GM10248 (cell line): ENCODE measurements at regions not wholly inside any gene's neighbourhood (a gene's known extent, or its start where the extent isn't known, plus 50 kb on each side); places are given as distances from the start of the nearest gene placed in this dataset.

Source experiments
- CTCF ChIA-PET: fragments of 300-600 bp; sonication (Branson Sonifier 250); formaldehyde crosslinking; extraction: SDS; loops from one replicate; lab custom pipeline; 2021; ENCODE audit warnings: antibody characterized with exemption; lab: Yijun Ruan, JAX
- POLR2A ChIA-PET: fragments of 350-650 bp; sonication (Branson Sonifier 250); formaldehyde crosslinking; extraction: SDS; loops from one replicate; lab custom pipeline; 2020; ENCODE audit warnings: antibody characterized with exemption; lab: Yijun Ruan, JAX
- DNase-seq: peaks from one replicate; pipeline ENCODE4 v3.0.0; 2012; ENCODE audit errors: extremely low spot score
- TF ChIP-seq, protein P1 (sequence below): IDR thresholded peaks from 2 replicates; pipeline ENCODE4 v1.5.1; 2012; ENCODE audit warnings: mild to moderate bottlenecking, low read depth; ENCODE audit errors: extremely low read depth, missing control alignments, control extremely low read depth

DNA sequence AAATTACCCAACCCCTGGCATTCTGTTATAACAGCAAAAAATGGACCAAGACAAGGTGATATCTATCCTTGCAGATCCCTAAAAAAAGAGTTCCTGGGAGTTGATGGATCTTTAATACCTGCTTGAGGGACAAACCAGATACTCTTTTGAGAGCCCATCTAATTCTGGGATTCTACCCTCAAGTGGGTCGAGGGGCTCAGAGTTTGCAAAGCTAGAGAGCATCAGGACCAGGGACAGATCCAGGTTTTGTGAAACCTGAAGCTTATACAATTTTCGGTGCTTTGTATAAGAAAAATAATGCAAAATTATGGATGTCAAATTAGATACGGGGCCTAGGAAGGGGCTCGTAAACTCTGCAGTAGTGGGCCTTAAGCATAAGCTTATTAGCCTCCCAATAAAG lies 130.5 kb upstream of the CRHR1 start:
- POLR2A ChIA-PET: no interaction called here
- CTCF ChIA-PET: interaction anchor here (1.4 kb wide), 1 partner anchor 13 kb away, joined by 4 read pairs; no protein-coding TSS in a partner anchor
- TF ChIP-seq, protein P1, sequence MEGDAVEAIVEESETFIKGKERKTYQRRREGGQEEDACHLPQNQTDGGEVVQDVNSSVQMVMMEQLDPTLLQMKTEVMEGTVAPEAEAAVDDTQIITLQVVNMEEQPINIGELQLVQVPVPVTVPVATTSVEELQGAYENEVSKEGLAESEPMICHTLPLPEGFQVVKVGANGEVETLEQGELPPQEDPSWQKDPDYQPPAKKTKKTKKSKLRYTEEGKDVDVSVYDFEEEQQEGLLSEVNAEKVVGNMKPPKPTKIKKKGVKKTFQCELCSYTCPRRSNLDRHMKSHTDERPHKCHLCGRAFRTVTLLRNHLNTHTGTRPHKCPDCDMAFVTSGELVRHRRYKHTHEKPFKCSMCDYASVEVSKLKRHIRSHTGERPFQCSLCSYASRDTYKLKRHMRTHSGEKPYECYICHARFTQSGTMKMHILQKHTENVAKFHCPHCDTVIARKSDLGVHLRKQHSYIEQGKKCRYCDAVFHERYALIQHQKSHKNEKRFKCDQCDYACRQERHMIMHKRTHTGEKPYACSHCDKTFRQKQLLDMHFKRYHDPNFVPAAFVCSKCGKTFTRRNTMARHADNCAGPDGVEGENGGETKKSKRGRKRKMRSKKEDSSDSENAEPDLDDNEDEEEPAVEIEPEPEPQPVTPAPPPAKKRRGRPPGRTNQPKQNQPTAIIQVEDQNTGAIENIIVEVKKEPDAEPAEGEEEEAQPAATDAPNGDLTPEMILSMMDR: no peak
- DNase-seq: no peak

DNA sequence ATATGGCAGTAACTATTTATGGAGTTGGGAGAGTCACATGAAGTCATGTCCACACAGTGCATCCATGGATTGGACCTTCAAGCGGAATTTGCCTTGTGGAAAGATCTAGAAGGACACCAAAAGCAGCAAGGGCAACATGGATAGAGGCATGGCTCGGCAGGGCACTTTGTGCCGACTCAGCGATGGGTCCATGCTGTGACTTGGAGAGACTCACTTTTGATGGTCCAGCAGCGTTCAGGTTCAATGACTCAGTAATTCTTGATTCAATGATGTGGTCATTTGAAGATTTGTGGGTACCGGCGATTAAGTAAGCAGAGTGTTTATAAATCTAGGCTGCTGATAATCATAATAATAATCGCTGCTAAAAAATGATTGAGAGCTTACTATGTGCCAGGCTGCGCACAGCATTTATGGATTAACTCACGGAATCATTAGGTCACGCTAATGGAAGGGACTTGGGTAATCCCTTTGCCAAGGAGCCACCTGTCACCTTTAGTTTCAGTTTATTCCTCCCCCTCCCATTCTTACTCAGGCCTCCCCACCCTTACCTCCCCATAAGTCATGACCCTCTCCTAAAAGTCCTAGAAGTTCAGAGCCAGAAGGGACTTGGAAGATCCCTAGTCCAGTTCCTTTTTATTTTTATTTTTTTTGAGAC lies 127.5 kb upstream of the CRHR1 start:
- no peak for DNase-seq
- ChIA-PET CTCF (interaction anchor here (0.6 to 1.4 kb wide), 5 partner anchors 9 to 175 kb away, joined by 3 to 4 read pairs (median 3); no protein-coding TSS in a partner anchor), POLR2A (no interaction called here)
- TF ChIP-seq, protein P1: no peak

DNA sequence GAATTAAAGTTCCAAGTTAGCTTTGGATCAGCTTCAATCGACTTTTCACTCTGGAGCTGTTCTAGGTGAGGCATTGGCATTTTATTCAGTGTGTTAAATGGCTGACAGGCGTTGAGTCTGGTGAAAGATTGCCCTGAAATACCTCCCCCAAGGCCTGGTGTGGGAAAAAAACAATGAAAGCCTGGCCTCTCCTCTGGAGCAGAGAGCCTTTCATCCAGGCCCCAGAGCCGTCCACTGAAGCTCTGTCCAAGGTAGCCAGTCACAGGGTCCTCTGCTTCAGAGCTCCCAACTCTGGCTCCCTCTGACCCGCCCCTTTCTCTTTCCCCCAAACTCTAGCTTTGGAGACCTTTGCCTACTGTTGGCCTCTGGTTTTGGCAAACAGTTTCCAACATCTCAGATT lies 123.6 kb upstream of the CRHR1 start:
- TF ChIP-seq, protein P1: no peak
- no peak for DNase-seq
- ChIA-PET POLR2A (no interaction called here), CTCF (interaction anchor here (0.8 kb wide), 1 partner anchor 171 kb away, joined by 3 read pairs; no protein-coding TSS in a partner anchor)

DNA sequence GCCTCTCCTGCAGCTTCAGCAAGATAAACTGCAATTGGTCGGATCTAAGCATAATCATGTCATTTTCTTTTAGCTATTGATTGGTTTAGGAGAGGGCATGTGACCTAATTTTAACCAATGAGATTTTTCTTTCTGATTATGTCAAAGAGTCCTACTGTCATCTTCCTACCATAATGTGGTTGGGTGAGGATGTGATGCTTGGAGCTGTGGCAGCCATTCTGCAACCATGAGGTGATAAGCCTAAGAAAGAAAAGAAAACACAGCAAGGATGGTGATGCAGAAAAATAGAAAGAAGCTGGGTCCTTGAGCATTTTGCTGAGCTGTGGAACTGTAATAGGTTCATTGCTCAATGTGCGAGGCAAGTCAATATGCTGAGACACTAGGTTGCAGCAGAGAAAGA lies 121.7 kb upstream of the CRHR1 start:
- no peak for DNase-seq
- TF ChIP-seq, protein P1: no peak
- ChIA-PET CTCF (interaction anchor here (1.1 to 1.8 kb wide), 3 partner anchors 22 to 190 kb away, joined by 4 to 8 read pairs (median 5); no protein-coding TSS in a partner anchor), POLR2A (no interaction called here)

DNA sequence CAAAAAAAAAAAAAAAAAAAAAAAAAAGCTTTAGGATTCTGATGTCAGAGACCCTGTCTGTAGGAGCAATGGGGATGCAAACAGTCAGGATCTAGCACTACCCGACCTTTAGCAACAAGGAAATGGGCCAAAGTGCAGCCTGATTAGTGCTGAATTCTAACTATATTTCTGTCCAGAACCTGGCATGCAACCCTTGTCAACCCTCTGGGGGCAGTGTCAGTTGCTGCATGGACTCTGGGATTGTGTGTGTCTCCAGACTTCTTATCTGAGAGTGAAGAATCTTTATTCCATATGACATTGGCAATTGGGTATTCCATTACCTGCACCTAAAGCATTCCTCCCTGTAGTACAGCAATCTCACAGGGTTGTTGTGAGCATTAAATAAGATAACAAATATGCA lies 120.3 kb upstream of the CRHR1 start:
- ChIA-PET CTCF (no interaction called here), POLR2A (no interaction called here)
- no peak for DNase-seq
- TF ChIP-seq, protein P1: no peak

DNA sequence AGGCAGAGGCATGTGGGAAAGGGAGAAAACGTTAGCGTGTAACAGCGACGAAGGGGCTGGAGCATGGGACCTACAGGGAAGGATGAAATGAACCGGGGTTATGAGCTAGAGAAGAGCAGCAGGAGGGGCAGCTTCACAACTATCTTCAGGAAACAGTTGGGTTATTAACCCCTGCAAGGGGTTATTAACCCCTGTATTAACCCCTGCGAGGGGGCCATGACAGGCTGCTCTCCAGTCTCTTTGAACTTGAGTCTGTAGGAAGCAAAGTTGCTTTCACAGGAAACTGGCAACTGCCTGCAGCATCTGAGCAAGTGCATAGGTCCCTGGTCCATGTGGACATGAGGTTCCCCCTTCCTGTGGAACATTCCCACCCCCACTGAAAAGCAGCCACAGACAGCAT lies 119.2 kb upstream of the CRHR1 start:
- TF ChIP-seq, protein P1: no peak
- ChIA-PET POLR2A (no interaction called here), CTCF (no interaction called here)
- DNase-seq: no peak
